NCI-H510A treated with DMSO at 0.1 percent for 48 hours (cell line): ENCODE measurements at regions not wholly inside any gene's neighbourhood (a gene's known extent, or its start where the extent isn't known, plus 50 kb on each side); places are given as distances from the start of the nearest gene placed in this dataset.

Source experiments
- DNase-seq: peaks from one replicate; lab custom pipeline; 2025; lab: John Stamatoyannopoulos, UW

DNA sequence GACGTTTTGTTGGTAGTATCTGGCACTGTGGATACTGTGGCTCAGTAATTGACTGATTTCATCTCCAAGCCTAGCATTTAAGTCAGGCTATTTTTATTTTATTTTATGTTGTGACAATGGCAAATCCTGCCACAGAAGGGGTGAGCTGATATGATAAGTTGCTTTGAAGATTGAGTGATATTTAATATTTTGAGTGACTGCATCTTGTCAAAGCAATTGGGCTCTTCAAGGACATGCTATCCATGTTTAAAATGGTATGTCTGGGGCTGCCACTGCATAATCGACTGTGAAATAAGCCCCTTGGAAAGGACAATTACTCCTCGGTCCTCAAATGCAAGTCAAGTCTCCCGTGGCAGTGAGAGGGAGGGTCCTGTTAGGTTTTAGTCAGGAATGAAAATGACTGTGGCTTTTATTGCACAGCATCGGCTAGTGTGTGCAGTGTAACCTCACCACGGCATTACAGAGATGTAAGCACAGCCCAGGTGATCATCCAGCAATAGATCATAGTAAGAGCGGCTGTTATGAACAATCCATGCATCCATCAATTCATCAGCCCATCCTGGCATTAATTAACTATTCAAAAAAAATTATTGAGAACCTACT, 178.2 kb downstream of the GBA3 start:
- no peak for DNase-seq

DNA sequence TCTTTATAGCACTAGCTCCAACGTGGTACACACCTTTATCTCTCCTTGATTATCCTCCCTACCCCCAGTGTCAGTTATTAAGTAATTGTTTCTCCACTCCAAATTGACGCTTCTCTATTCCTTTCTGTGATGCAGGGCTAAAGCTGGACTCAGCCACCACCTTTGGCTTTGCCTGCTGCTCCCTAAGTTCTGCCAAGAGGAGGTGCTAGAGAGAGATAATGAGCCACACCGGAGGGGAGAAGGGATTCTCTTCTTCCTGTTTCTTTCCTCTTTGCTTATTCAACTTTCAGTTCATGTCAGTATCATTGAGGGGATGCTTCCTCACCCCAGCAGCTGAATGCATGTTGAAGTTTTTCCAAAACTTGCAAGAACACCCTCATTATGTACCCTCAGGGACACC, 176.5 kb downstream of the GBA3 start:
- no peak for DNase-seq
